GM04503 (cell line): ENCODE measurements at regions not wholly inside any gene's neighbourhood (a gene's known extent, or its start where the extent isn't known, plus 50 kb on each side); places are given as distances from the start of the nearest gene placed in this dataset.
A peak's percentile ranks its signal among the peaks of the same experiment; 100 is the strongest.
"Not testable (repeated sequence)": the region's sequence is repeated elsewhere in the genome, so short reads cannot be mapped to it uniquely, and the experiment has no call there.

Experiments used
- DNase-seq: peaks from one replicate; pipeline ENCODE4 v3.0.0-alpha.2; 2012; ENCODE audit warnings: low read depth

- DNase-seq, result no peak
These were observed 51.2 kb upstream of the RDX start for GRCh38 chr11:110347660-110348059.

GRCh38 chr11:110349138-110349996 lies 53.0 kb upstream of the RDX start:
- no peak for DNase-seq

GRCh38 chr11:110349997-110350383 lies 53.6 kb upstream of the RDX start:
- not testable (repeated sequence) for DNase-seq

- DNase-seq, result no peak
These were observed 58.8 kb upstream of the RDX start for GRCh38 chr11:110355011-110355744.

DNA sequence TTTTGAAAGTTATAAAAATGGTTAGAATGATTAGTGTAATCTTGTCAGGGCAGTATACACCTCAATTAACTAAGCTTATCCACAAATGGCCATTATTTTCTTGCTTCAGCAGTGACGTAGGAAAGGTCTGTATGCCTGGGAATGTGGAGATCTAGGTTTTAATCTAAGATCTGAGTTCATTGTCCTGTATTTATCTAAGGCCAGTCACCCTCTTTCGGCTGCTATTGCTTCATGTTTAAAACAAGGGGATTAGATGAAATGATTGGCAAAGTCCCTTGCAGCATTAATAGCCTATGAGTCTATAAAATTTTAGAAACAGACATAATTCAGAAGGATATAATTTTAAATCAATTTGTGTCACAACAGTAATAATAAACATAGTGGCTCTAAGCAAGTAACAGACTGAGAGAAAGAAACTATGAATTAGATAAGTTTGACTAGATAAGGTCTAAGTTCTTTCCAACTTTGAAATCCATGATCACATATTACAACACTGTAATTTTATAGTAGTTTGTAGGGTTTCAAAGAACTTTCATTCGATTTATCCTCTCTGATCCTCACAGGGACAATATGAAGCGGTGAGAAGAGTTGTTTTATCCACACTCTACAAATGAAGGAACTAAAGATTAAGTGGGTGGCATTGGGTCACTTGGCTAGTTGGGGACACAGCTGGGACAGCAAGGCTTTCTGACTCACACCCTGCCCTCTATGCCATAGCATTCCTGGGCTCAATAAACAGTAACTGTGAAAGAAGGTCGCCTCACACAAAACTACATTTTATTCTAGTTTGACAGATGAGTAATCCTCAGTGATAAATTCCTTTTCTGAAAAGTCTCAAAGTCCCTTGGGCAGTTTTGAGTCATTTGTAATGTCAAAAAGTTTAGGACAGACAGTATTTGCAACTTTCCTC lies 60.6 kb upstream of the RDX start:
- DNase-seq, result peak; percentile 31

- no peak for DNase-seq
These were observed 61.9 kb upstream of the RDX start for GRCh38 chr11:110358336-110358735.

- DNase-seq, result not testable (repeated sequence)
These were observed 64.5 kb upstream of the RDX start for GRCh38 chr11:110360781-110361408.

GRCh38 chr11:110362971-110363509 lies 66.6 kb upstream of the RDX start:
- DNase-seq, result no peak

- no peak for DNase-seq
These were observed 63.5 kb upstream of the FDX1 start for GRCh38 chr11:110366291-110366690.

DNA sequence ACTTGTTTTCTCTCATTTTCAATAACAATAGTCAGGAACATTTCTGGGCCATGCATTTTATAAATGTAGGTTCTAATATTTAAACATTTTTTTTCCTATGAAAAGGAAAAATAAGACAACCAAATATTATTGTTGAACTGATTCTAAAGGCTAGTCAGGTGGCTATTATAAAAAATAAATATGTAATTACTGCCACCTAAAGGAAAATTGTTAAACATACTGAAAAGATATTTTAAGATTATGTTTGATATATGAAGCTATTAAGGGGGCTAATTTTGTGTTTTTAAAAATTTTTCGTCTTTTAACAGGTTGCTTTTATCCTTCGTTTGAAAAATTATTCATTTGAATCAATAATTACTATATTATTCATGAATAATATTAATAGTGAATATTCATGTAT lies 62.2 kb upstream of the FDX1 start:
- DNase-seq, result no peak

DNA sequence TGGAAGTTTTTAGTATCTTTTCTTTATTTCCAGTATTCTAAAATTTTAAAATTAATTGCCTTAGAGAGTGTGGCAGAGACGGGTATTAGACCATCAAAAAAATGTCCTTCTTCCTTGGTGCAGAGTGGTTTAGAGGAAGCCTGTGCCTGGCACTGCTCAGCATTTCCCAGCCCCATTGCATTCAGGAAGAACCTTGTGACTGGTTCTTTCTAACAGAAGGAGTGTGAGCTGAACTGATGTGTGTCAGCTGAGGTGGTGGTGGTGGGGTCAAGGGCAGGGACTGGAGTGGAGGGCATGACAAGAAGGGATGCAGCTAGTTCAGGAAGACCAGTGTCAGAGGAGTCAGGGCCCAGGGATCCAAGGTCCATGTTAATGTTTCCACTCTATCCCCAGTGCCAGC lies 58.7 kb upstream of the FDX1 start:
- no peak for DNase-seq

- DNase-seq, result peak; percentile 52
These were observed 56.6 kb upstream of the FDX1 start for GRCh38 chr11:110373051-110373702.

GRCh38 chr11:110374921-110375320 lies 54.8 kb upstream of the FDX1 start:
- DNase-seq, result no peak

GRCh38 chr11:110375351-110375750 lies 54.4 kb upstream of the FDX1 start:
- DNase-seq, result no peak

GRCh38 chr11:110376021-110376420 lies 53.7 kb upstream of the FDX1 start:
- DNase-seq, result no peak

- peak; percentile 39 for DNase-seq
These were observed 52.9 kb upstream of the FDX1 start for GRCh38 chr11:110376711-110377324.

DNA sequence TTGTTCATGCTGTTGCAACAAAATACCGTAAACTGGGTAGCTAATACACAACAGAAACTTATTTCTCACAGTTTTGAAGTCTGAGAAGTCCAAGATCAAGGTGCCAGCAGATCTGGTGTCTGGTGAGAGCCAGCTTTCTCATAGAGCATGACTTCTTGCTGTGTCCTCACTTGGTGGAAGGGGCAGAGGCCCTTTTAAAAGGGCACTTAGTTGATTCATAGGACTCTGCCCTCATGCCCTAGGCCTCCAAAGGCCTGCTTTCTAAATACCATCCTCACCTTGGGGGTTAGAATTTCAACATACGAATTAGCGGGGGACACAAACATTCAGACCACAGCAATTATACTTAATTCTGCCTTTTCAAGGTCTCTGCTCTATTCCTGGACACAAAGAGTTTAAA lies 52.3 kb upstream of the FDX1 start:
- DNase-seq, result no peak

DNA sequence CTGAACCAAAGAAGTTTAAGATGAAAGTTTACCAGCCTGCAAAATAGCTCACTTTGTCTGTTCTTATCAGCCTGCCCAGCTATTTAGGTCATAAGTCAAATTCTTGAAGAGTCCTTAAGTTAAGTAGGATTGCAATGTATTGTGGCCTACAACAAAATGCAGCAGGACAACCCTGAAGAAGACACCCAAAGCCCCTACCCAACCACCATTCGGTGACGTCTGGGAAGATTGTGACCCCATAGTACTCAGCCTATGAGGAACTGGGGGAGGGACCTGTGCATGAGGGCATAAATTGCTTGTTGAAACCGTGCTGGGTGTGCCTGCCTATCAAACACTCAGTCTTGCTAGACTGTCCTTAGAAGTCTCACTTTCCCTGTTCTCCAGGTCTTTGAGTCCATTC lies 50.5 kb upstream of the FDX1 start:
- no peak for DNase-seq

- no peak for DNase-seq
These were observed 49.8 kb upstream of the FDX1 start for GRCh38 chr11:110379936-110380335.
